NCI-H2171 (cell line): ENCODE measurements at regions not wholly inside any gene's neighbourhood (a gene's known extent, or its start where the extent isn't known, plus 50 kb on each side); places are given as distances from the start of the nearest gene placed in this dataset.

Experiments used
- DNase-seq: peaks from one replicate; lab custom pipeline; 2025; lab: John Stamatoyannopoulos, UW

DNA sequence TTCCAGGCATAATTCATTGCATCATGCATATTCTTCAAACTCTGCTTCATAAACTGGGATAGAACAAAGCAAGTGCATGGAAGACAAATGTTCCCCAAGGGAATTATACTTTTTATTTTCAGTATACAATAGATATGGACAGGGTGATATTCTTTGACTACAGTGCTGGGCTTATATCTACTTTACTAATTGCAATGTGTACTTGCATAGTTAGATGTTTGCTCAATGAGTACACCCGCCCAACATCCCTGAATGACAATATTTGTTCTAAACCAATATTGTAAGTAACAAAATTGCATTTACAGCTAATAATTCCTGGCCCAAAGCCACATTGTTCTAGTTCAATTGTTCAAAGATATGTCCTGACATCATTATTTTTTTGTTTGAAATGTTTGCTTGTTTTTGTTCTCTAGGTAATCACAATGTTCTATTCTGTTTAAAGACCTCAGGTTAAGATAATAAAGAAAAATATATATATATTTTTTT is 171.4 kb downstream of the PTN start:
- no peak for DNase-seq

DNA sequence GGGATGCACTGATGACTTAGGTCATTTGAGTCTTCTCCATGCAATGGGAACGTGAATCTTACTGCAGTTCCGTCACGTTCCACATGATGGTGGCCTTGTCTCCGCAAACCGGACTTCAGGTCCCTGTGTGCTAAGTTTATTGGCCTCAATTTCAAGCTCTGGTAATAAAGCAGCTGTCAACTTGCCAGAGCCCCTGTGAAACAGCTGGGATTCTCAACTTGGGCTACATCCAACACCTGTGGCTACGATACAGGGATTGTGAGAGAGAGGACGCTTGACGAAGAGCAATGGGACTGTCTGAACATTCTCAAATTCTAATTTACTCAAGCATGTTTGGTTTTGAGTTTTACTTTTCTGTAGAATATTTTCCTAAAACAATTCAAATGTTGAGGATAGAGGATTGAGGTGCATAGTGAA is 174.2 kb downstream of the PTN start:
- DNase-seq = peak; percentile 81

DNA sequence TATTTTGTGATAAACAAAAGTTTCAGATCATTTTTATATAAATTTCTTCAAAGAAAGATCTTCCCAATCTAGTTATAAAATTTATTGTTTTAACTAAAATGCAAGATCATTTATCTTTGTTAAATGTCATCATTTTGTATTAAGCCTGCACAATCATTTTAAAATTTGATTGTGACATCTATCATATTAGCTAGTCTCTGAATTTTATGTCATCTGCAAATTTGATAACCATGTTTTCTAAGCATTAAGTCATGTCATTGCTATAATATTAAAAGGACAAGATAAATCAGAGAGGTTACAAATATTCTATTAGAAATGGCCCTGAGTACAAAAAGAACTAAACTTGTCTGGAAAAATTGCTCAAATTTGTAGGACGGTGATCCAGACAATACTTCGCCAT is 175.9 kb downstream of the PTN start:
- no peak for DNase-seq

DNA sequence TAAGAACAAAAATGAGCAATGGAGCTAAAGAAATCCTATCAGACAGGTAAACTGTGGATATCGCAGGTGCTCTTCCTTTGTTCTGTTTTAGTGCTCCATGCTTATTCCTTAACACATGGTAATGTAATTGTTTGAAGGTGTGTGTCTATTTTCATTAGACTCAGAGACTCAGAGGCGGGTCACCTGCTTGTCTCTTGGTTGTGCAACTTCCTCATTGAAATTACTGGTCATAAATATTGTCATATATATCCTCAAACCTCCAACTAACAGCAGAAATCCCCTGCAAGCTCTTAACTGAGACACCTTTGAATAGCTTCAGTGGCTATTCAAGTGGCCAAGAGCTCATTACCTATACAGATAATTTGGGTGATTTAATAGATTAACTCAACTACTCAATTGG is 177.2 kb downstream of the PTN start:
- DNase-seq = no peak

DNA sequence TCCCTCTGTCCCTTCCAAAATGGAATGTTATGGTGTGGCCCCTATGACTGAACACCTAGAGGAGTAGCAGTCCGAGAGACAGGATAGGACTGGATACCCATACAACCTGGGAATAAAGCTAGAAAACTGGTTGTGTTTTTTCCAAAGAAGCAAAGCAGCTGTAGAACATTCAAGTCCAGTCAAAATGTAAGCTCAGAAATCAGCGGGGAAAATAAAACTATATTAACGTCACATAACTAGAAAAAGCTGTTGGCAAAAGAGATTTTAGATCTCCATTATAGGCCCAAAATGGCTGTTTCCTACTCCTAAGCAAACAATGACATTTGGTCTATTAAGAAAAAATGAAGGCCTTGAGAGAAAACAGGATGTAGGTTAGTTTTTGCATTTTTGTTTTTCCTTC is 177.7 kb downstream of the PTN start:
- DNase-seq = no peak

DNA sequence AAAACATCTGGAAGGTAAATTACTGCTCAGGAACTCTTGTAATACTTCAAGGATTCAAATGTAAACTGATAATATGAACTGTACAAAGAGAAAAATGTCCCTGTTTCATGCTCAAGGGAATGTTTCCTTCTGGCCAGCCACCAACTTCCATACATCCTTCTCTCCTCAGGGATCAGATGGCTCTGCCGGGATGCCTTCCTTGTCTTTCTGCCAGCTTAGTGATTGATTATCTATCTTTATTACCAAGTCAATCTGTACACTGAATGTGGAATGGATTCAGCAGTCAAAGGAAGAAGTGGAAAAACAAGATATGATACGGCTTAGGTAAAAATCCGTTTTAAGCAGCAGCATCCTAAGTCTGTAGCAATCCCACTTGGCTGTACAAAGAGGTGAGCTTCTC is 178.3 kb downstream of the PTN start:
- no peak for DNase-seq

DNA sequence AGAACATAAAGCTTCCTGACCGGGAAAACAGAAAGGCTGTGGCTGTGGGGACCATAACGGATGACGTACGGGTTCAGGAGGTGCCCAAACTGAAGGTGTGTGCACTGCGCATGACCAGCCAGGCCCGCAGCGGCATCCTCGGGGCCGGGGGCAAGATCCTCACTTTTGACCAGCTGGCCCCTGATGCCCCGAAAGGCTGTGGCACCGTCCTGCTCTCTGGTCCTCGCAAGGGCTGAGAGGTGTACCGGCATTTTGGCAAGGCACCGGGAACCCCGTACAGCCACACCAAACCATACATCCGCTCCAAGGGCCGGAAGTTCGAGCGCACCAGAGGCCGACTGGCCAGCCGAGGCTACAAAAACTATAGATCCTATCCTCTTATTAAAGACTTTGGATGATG is 179.3 kb downstream of the PTN start:
- DNase-seq = no peak

DNA sequence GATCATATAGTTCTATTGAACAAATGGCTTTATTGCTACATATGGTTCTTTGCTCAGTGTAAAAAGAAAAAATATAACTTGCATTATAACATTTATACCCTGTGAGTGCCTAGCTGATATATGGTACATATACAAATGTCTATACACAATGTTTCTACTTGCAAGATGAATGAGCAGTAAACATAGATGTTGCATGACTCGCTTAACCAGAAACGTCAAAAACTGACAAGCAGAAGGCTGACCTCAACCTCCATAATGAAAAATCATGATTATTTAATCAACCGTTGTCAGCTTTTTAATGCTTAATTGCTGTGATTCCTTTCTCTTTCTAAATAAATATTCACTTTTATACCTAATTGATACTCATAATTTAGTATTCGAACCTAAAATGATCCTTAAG is 183.3 kb downstream of the PTN start:
- DNase-seq = no peak

DNA sequence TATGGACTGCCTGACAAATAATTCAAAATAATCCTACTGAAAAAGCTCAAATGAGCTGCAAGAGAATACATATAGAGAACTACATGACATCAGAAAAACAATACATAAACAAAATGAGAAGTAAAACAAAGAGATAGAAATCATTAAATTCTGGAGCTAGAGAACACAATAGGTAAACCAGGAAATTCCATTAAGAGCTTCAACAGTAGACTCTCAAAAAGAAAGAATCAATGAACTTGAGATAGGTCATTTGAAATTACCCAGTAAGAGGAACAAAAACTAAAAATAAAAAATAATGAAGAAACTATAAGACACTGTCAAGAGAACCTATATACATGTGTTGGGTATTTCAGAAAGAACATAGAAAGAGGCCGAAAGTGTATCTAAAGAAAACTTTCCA is 186.3 kb downstream of the PTN start:
- no peak for DNase-seq

DNA sequence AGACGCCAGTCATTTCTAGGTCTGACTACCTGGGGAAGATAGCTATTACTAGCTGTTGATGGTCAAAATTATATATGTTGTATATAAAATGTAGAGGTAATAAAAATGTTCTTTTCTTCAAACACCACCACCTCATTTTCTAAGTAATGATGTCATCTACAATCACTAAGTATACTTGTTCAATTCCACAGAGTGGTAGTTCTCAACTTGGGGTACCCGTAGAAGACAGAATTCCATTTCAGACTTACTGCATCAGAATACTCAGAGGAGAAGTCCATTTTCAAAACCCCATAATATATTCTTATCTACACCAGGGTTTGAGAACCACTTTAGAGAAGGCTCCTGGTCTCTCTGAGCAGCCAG is 191.9 kb downstream of the PTN start:
- DNase-seq = no peak

DNA sequence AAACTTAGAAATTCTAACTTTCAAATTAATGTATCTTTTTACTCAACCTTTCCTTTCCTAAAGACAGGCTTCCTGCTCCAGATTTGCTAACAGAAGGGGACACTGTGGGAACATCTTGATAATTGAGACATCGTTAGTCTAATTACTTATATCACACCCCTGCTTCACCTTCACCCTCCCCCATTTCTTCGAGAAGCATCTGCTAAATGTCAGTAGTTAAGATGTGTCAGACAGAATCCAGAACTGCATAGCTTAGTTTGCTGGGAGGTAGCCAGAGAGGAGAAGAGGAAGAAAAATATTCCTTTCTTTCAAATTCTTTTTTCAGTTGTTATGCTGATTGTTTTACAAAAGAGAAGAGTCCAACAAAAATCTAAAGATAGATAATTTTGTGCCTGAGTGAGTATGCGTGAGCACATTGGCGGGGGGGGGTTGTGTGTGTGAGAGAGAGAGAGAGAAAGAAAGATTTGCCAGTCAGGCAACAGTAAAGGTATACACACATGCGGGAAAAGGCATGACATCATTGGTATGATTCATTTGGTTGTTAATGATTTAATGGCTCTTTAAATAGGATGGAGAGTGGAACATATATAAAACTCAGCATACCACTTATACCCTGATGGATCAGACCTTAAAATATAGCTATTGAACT is 192.4 kb downstream of the PTN start:
- DNase-seq = no peak

DNA sequence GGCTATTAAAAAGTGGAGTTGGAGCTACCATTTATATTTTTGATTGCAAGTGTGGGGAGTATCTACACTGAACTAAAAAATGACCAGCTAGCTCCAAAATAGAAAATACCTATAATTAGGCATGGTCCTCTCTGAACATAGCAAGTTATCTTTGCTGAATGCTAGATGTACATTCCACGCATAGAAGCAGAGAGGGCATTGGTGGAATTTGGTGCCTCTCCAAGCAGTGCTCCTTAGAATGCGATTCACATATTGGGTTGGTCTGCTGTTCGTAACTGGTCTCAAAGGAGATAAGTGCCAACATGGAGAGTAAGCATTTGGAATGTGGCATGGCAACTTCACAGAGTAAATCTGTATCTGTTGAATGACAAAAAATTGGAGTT is 196.2 kb downstream of the PTN start:
- DNase-seq = no peak

DNA sequence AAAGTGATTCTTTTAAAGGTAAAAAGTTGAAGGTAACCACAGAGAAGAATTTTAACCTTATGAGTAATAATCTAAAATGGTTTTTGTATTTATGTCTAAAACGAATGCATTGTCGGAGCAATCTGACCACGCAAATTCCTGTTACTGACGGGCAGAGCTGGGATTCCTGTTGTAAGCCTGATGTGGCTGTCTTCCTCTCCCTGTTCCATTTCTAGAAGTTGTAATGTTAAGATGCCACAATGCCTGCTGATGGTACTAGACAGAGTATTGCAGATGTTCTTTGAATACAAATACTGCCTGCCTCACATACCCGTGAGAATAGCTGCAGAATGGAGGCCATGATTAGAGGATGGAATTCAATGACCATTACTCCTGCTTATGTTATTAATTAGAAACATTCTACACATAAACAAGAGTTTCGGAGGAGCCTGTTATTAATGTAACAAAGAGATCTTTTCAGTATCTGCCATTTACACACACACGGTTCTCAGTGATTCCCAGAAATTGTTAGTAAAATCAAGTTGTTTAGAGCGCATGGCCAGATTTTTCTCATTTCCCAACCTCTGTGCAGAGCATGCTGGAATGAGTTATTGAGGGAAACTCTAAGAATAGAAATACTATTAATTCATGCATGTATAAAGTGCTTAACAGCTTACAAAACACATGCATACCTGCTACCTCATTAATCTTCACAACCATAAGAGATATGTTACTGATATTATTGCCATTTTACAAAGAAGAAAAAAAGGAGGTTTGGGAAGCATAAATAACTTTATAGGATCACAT is 196.8 kb downstream of the PTN start:
- no peak for DNase-seq

DNA sequence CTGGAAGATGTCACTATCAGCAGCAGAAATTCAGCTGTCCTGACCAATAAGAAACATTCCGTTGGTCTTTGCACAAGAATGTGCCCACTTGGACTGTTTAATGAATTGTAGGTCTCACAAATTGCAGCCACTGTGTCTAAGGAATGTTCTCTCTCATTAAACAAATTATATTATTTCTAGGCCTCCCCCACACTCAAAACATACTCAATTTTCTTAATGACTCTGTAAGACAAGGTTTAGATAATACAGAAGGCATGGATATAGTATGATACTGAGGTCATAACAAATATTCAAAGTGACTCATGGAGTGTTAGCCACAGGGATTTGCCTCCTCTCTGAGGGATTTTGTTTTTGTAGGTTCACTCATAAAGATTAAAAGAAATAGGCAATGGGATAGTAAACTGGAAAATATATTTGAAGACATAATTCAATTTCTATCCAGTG is 197.5 kb downstream of the PTN start:
- DNase-seq = no peak

DNA sequence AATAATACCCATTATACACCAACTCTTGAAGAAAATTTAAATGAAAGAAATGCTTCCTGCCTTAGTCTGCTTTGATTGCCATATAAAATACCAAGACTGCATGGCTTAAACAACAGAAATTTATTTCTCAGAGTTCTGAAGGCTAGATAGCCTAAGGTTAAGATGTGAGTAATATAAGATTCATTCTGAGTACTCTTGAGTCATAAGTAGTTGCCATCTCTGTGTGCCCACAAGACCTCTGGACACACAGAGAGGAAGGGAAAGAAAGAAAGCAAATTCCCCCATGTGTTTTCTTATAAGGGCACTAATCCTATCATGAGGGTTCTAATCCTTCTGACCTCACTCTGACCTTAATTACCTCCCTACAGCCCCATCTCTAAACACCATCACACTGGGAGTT is 201.2 kb downstream of the PTN start:
- DNase-seq = no peak

DNA sequence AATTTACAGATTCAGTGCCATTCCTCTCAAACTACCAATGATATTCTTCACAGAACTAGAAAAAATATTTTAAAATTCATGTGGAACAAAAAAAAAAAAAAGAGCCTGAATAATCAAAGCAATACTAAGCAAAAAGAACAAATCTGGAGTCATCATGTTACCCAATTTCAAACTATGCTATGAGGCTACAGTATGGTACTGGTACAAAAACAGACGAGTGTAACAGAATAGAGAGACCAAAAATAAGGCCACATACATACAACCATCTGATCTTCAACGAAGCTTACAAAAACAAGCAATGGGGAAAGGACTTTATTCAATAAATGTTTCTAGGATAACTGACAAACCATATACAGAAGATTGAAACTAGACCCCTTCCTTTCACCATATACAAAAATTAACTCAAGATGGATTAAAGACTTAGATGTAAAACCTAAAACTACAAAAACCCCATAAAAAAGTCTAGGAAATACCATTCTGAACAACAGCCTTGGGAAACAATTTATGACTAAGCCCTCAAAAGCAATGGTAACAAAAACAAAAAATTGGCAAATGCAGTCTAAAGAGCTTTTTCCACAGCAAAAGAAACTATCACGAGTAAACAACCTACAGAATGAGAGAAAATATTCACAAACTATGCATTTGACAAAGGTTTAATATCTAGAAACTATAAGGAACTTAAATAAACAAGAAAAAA is 207.7 kb downstream of the PTN start:
- DNase-seq = no peak

DNA sequence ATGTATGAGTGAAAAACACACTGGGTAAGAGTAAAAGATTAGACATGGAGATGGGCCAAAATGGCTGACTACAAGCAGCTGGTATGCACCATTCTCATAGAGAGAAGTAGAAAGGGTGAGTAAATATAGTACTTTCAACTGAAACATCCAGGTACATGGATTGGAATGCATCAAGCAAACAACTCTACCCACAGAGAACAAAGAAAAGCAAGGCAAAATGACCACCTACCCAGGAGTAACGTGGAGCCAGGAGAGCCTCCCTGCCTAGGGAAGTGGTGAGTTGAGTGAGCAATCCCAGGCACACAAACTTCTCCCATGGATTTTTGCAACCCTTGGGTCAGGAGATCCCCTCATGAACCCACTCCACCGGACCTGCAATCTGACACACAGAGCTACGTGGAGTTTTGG is 212.8 kb downstream of the PTN start:
- no peak for DNase-seq

DNA sequence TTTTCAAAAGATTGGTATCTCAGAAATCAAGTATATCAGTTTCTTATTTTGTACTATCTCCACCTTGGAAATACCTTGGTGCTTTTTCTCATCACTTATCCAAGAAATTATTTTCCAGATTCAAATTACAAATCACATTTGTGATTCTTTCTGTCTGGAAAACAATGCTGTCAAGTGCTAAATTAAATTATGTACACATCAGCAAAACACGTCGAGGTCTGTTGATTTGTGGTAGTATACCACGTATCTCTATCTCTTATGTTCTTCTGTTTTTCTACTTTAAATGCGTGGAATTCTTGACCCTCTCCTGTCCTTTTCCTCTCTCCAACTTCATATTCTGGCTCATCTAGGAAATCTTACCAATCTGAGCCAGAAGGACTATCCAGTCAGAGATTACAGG is 214.5 kb downstream of the PTN start:
- no peak for DNase-seq

DNA sequence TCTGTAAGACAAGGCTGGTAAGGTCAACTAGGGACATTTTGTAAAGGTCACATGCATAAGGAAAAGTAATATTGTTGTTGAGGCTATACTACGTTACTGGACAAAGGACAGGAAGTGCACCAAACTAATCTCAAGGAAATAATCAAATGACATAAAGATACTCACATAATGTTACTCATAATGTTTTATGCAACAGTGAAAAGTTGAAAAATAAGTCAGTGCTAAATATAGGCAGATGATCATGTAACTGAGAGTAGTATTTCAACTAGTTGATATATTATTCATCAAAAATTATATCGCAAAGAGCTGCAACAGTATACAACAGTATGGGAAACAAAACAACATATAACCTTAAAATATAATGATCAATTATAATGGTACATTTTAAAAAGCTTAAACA is 215.7 kb downstream of the PTN start:
- DNase-seq = no peak

DNA sequence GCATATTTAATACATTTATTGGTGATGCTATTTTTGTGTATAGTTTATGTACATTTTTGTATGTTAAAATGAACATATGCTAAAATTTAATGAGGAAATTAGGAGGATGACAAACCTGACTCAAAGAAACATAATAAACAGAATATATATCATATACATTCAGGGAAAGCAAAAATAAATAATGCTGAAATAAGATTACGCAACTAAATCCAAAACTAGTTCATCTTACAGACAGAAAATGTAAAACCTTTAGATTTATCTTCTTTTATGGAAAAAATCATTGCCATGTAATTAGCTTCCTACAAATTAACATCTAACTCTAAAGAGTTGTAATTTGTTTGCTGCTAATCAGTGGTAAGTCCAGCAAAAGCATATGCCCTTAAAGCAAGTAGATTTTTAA is 216.5 kb downstream of the PTN start:
- no peak for DNase-seq

DNA sequence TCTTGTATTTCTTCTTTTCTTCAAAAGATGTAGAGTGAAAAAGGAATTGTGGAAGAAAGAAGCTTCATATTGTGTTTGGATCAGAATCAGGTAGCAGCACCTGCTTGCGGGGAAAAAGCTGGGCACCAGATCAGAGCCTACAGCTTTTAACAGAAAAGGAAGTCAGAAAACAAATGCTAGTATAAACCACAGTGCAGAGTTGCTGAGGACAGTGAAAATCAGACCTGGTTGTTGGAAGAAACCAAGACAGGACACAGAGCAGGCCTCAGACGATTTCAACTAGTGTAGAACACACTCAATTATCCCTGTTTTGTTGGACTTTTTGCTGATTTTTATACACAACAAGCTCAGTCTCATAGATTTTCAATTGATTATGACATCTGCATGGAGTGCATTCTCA is 221.4 kb downstream of the PTN start:
- DNase-seq = no peak

DNA sequence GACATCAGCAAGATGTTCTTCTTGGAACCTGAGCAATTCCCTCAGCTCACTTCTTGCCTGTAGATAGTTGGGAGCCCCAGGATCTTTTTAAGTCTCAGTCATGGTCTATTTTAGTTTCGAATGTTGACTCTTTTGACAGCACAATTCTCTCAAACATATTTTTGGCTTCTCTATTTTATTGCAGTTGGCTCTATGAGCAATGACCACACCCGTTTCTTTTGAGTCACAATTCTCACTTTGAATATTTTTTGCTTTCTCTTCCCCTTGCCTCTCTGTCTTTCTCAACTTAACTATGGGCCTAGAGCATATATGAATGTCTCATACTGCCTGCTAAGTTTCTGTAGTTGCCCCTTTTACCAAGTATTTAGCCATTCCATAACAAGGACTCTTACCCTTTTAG is 222.8 kb downstream of the PTN start:
- no peak for DNase-seq

DNA sequence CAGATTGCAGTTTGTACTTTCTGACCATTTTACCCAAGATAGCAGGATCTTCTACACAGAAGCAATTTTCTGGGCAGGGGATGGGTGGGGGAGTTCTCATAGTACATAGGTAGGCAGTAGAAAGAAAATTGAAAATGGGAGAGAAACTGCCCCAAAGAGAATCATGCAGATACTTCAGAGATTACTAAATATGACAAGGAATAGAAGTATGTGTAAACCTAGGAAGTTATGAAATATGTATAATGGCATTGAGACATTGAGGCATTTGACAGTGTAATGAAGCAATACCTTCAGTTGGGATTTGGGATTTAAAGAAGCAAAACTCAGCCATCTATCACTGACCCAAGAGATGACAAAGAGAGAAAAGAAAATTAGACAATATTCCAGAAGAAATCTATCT is 233.0 kb downstream of the PTN start:
- no peak for DNase-seq
